ENCODE measurements at regions not wholly inside any gene's neighbourhood (a gene's known extent, or its start where the extent isn't known, plus 50 kb on each side); places are given as distances from the start of the nearest gene placed in this dataset.
"Not testable (repeated sequence)": the region's sequence is repeated elsewhere in the genome, so short reads cannot be mapped to it uniquely, and the experiment has no call there.

GRCh38 chr14:37851054-37851453 lies 255.6 kb downstream of the TTC6 start:
- no peak for FAIRE-seq

GRCh38 chr14:37855871-37856270 lies 260.4 kb downstream of the TTC6 start:
- FAIRE-seq: no peak

- FAIRE-seq: no peak
Measured at GRCh38 chr14:37857774-37858266, 262.4 kb downstream of the TTC6 start.

- no peak for FAIRE-seq
Measured at GRCh38 chr14:37858733-37859132, 263.3 kb downstream of the TTC6 start.

- no peak for FAIRE-seq
Measured at GRCh38 chr14:37859177-37859576, 263.7 kb downstream of the TTC6 start.

GRCh38 chr14:37862263-37862662 lies 266.8 kb downstream of the TTC6 start:
- no peak for FAIRE-seq

- no peak for FAIRE-seq
Measured at GRCh38 chr14:37864128-37864527, 268.7 kb downstream of the TTC6 start.

- FAIRE-seq: no peak
Measured at GRCh38 chr14:37864861-37865718, 269.7 kb downstream of the TTC6 start.

GRCh38 chr14:37865719-37866549 lies 270.5 kb downstream of the TTC6 start:
- no peak for FAIRE-seq

- FAIRE-seq: no peak
Measured at GRCh38 chr14:37869633-37870032, 274.2 kb downstream of the TTC6 start.

- no peak for FAIRE-seq
Measured at GRCh38 chr14:37870170-37870569, 274.7 kb downstream of the TTC6 start.

GRCh38 chr14:37870632-37871346 lies 275.4 kb downstream of the TTC6 start:
- no peak for FAIRE-seq

GRCh38 chr14:37874065-37874428 lies 278.6 kb downstream of the TTC6 start:
- FAIRE-seq: not testable (repeated sequence)

- FAIRE-seq: no peak
Measured at GRCh38 chr14:37874429-37875109, 279.1 kb downstream of the TTC6 start.

GRCh38 chr14:37888234-37888633 lies 292.8 kb downstream of the TTC6 start:
- FAIRE-seq: no peak

- FAIRE-seq: no peak
Measured at GRCh38 chr14:37889087-37889486, 293.7 kb downstream of the TTC6 start.

GRCh38 chr14:37890095-37890494 lies 294.7 kb downstream of the TTC6 start:
- FAIRE-seq: peak; percentile 93

- FAIRE-seq: not testable (repeated sequence)
Measured at GRCh38 chr14:37891500-37891899, 296.1 kb downstream of the TTC6 start.

GRCh38 chr14:37894463-37894862 lies 299.0 kb downstream of the TTC6 start:
- no peak for FAIRE-seq

- no peak for FAIRE-seq
Measured at GRCh38 chr14:37899365-37899764, 303.9 kb downstream of the TTC6 start.

- no peak for FAIRE-seq
Measured at GRCh38 chr14:37900561-37900960, 305.1 kb downstream of the TTC6 start.

- FAIRE-seq: no peak
Measured at GRCh38 chr14:37901978-37902377, 305.7 kb upstream of the SSTR1 start.
